NCI-H2196 treated with DMSO at 0.1 percent for 48 hours (cell line): ENCODE measurements at regions not wholly inside any gene's neighbourhood (a gene's known extent, or its start where the extent isn't known, plus 50 kb on each side); places are given as distances from the start of the nearest gene placed in this dataset.

Experiments
- DNase-seq: peaks from one replicate; lab custom pipeline; 2025; ENCODE audit not compliant: unreplicated experiment; lab: John Stamatoyannopoulos, UW

- no peak for DNase-seq
Measured at GRCh38 chr11:19474954-19475721, 234.4 kb upstream of the E2F8 start.

GRCh38 chr11:19474211-19474610 lies 233.5 kb upstream of the E2F8 start:
- DNase-seq = no peak

GRCh38 chr11:19472679-19473078 lies 231.9 kb upstream of the E2F8 start:
- no peak for DNase-seq

GRCh38 chr11:19467904-19468303 lies 227.2 kb upstream of the E2F8 start:
- no peak for DNase-seq

- DNase-seq = no peak
Measured at GRCh38 chr11:19466314-19466713, 225.6 kb upstream of the E2F8 start.

- no peak for DNase-seq
Measured at GRCh38 chr11:19463976-19464375, 223.2 kb upstream of the E2F8 start.

GRCh38 chr11:19460718-19461405 lies 220.1 kb upstream of the E2F8 start:
- DNase-seq = no peak

GRCh38 chr11:19459240-19459639 lies 218.5 kb upstream of the E2F8 start:
- DNase-seq = no peak

- no peak for DNase-seq
Measured at GRCh38 chr11:19458721-19459120, 218.0 kb upstream of the E2F8 start.

GRCh38 chr11:19458231-19458630 lies 217.5 kb upstream of the E2F8 start:
- DNase-seq = no peak

GRCh38 chr11:19455731-19456130 lies 215.0 kb upstream of the E2F8 start:
- DNase-seq = no peak

GRCh38 chr11:19453651-19454257 lies 213.0 kb upstream of the E2F8 start:
- no peak for DNase-seq

GRCh38 chr11:19451609-19452008 lies 210.9 kb upstream of the E2F8 start:
- DNase-seq = no peak

- no peak for DNase-seq
Measured at GRCh38 chr11:19450282-19450681, 209.5 kb upstream of the E2F8 start.

GRCh38 chr11:19448651-19449050 lies 207.9 kb upstream of the E2F8 start:
- no peak for DNase-seq

- no peak for DNase-seq
Measured at GRCh38 chr11:19447150-19447566, 206.4 kb upstream of the E2F8 start.

- no peak for DNase-seq
Measured at GRCh38 chr11:19445771-19446170, 205.0 kb upstream of the E2F8 start.

GRCh38 chr11:19444231-19444630 lies 203.5 kb upstream of the E2F8 start:
- DNase-seq = no peak

GRCh38 chr11:19442554-19442910 lies 201.8 kb upstream of the E2F8 start:
- DNase-seq = no peak

- peak; percentile 25 for DNase-seq
Measured at GRCh38 chr11:19441752-19442553, 201.2 kb upstream of the E2F8 start.

- DNase-seq = no peak
Measured at GRCh38 chr11:19441288-19441687, 200.5 kb upstream of the E2F8 start.
